SU-DHL-6 (cell line): ENCODE measurements at regions not wholly inside any gene's neighbourhood (a gene's known extent, or its start where the extent isn't known, plus 50 kb on each side); places are given as distances from the start of the nearest gene placed in this dataset.

Source experiments
- H2AFZ ChIP-seq: fragments of 200-600 bp; sonication (generic); 2 replicates; pipeline ENCODE4 v1.6.1; 2014; ENCODE audit warnings: low read depth, mild to moderate bottlenecking, moderate library complexity, mixed read lengths, antibody characterized with exemption, low read length; ENCODE audit not compliant: severe bottlenecking
- H3F3A ChIP-seq: fragments of 200-600 bp; shearing (Covaris generic); 2 replicates; pipeline ENCODE4 v1.6.0; 2016; ENCODE audit warnings: antibody characterized with exemption, mild to moderate bottlenecking; ENCODE audit not compliant: insufficient read depth
- H3K27ac ChIP-seq: fragments of 200-600 bp; sonication (generic); 2 replicates; pipeline ENCODE4 v1.5.1; 2016; ENCODE audit warnings: low read depth, mild to moderate bottlenecking, low read length, moderate library complexity, mixed read lengths
- H3K27me3 ChIP-seq: fragments of 200-600 bp; sonication (generic), shearing (Covaris generic); 2 replicates; pipeline ENCODE4 v1.6.0; 2014; ENCODE audit warnings: mild to moderate bottlenecking, low read length
- H3K36me3 ChIP-seq: fragments of 200-600 bp; sonication (generic); 2 replicates; pipeline ENCODE4 v1.6.1; 2014; ENCODE audit warnings: mild to moderate bottlenecking, low read length, mixed read lengths
- H3K4me2 ChIP-seq: fragments of 300-600, 200-600 bp; shearing (Covaris generic), sonication (generic); 2 replicates; pipeline ENCODE4 v1.6.0; 2014; ENCODE audit warnings: low read length, low read depth, mild to moderate bottlenecking; ENCODE audit not compliant: poor library complexity, severe bottlenecking
- H3K4me3 ChIP-seq: fragments of 200-600 bp; sonication (generic); 2 replicates; pipeline ENCODE4 v1.5.1; 2014; ENCODE audit warnings: antibody characterized with exemption, low read length, mild to moderate bottlenecking, mixed read lengths; ENCODE audit not compliant: insufficient read depth, poor library complexity, severe bottlenecking
- H3K79me2 ChIP-seq: fragments of 200-600 bp; sonication (generic); 2 replicates; pipeline ENCODE4 v1.6.1; 2014; ENCODE audit warnings: mild to moderate bottlenecking, low read length, moderate library complexity; ENCODE audit not compliant: insufficient read depth
- H3K9ac ChIP-seq: fragments of 200-600 bp; sonication (generic); 2 replicates; pipeline ENCODE4 v1.7.0; 2014; ENCODE audit warnings: mild to moderate bottlenecking, low read length
- H3K9me2 ChIP-seq: fragments of 200-600 bp; sonication (generic); replicated peaks from 2 replicates; pipeline ENCODE4 v1.6.1; 2014; ENCODE audit warnings: low read length; ENCODE audit not compliant: insufficient read depth
- H3K9me3 ChIP-seq: fragments of 200-600 bp; sonication (generic); 2 replicates; pipeline ENCODE4 v1.6.1; 2014; ENCODE audit warnings: low read length, mixed read lengths; ENCODE audit not compliant: insufficient read depth
- H4K20me1 ChIP-seq: fragments of 200-600 bp; sonication (generic); 2 replicates; pipeline ENCODE4 v1.6.1; 2014; ENCODE audit warnings: low read depth, mild to moderate bottlenecking, antibody characterized with exemption, low read length, moderate library complexity, mixed read lengths
- CTCF ChIP-seq: fragments of 200-600 bp; sonication (generic); IDR thresholded peaks from one replicate; pipeline ENCODE4 v1.5.1; 2017; ENCODE audit warnings: antibody characterized with exemption, mild to moderate bottlenecking, low read length, moderate library complexity; ENCODE audit not compliant: insufficient read depth, poor library complexity, severe bottlenecking
- EZH2phosphoT487 ChIP-seq: fragments of 200-600 bp; sonication (generic), shearing (Covaris generic); conservative IDR thresholded peaks from 2 replicates; pipeline ENCODE4 v1.6.1; 2018; ENCODE audit warnings: mild to moderate bottlenecking, antibody characterized with exemption, low read length, moderate library complexity, mixed read lengths

DNA sequence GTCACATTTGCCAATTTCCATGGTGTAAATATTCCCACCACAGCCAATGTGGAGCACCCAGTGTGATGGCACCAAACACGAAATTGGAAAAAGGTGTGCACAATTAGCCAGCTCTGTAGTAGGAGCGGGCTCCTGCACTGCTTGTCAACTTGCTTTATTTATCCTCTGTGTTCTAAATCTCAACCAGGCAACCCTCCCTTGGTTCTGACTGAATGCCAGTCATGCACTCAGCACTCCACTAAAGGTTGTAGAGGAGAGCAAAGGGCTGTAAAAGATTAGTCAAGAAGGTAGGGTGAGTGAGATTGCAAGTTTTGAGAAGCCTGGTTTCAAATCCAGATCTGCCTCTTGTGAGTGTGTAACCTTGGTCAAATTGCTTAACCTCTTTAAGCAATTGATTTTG is 71.5 kb upstream of the EGR2 start:
- Histone ChIP-seq H3K4me2 (no peak overlapping the region), H3K27me3 (no peaks in the 10 kb centered on the region), H3K27ac (no peak overlapping the region), H2AFZ (no peak overlapping the region), H3F3A (no peaks in the 10 kb centered on the region), H3K79me2 (no peaks in the 10 kb centered on the region), H4K20me1 (no peaks in the 10 kb centered on the region), H3K4me3 (no peak overlapping the region), H3K9me2 (no peaks in the 10 kb centered on the region), H3K9ac (no peak overlapping the region), H3K36me3 (no peaks in the 10 kb centered on the region), H3K9me3 (no peaks in the 10 kb centered on the region)
- TF ChIP-seq EZH2phosphoT487 (no peak), CTCF (no peak)

GRCh38 chr10:62885684-62886461 is 69.7 kb upstream of the EGR2 start:
- H3F3A ChIP-seq, result no peaks in the 10 kb centered on the region
- H4K20me1 ChIP-seq, result no peaks in the 10 kb centered on the region
- H3K9ac ChIP-seq, result no peak overlapping the region
- H3K27me3 ChIP-seq, result no peaks in the 10 kb centered on the region
- no peak overlapping the region for H2AFZ ChIP-seq
- no peak overlapping the region for H3K4me3 ChIP-seq
- no peaks in the 10 kb centered on the region for H3K9me2 ChIP-seq
- H3K79me2 ChIP-seq, result no peaks in the 10 kb centered on the region
- H3K36me3 ChIP-seq, result no peaks in the 10 kb centered on the region
- H3K4me2 ChIP-seq, result no peak overlapping the region
- H3K27ac ChIP-seq, result no peak overlapping the region
- no peaks in the 10 kb centered on the region for H3K9me3 ChIP-seq
- no peak for TF ChIP-seq CTCF

- H3K27ac ChIP-seq, result no peak overlapping the region
- no peaks in the 10 kb centered on the region for H3F3A ChIP-seq
- no peaks in the 10 kb centered on the region for H3K9me2 ChIP-seq
- no peaks in the 10 kb centered on the region for H3K79me2 ChIP-seq
- no peak overlapping the region for H3K4me2 ChIP-seq
- H3K9me3 ChIP-seq, result no peaks in the 10 kb centered on the region
- no peak overlapping the region for H2AFZ ChIP-seq
- H3K9ac ChIP-seq, result no peak overlapping the region
- no peak for TF ChIP-seq CTCF
- TF ChIP-seq EZH2phosphoT487, result no peak
- H3K4me3 ChIP-seq, result no peak overlapping the region
- no peaks in the 10 kb centered on the region for H4K20me1 ChIP-seq
- no peaks in the 10 kb centered on the region for H3K36me3 ChIP-seq
- no peaks in the 10 kb centered on the region for H3K27me3 ChIP-seq
These were observed 64.0 kb upstream of the EGR2 start for GRCh38 chr10:62880162-62880561.
